ENCODE measurements at regions not wholly inside any gene's neighbourhood (a gene's known extent, or its start where the extent isn't known, plus 50 kb on each side); places are given as distances from the start of the nearest gene placed in this dataset.
"Not testable (repeated sequence)": the region's sequence is repeated elsewhere in the genome, so short reads cannot be mapped to it uniquely, and the experiment has no call there.

DNA sequence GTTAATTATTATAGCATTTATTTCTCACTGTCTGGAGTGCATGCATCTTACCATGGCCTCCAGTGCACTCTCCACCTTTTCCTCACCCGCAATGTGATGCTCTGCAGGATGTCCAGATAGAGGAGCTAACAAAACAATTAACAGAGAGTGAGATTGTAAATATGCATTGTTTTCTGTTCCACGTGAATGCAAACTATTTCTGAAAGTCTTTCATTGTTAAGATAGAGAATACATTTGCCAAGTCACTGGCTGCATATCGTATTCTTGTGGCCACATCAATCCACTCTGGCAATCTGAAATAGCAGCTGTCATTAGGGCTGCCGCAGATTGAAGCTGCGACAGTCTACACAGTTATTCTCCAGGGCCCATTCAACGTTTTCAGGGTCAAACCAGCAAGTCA lies 143.8 kb downstream of the DUSP10 start:
- no peak for DNase-seq

DNA sequence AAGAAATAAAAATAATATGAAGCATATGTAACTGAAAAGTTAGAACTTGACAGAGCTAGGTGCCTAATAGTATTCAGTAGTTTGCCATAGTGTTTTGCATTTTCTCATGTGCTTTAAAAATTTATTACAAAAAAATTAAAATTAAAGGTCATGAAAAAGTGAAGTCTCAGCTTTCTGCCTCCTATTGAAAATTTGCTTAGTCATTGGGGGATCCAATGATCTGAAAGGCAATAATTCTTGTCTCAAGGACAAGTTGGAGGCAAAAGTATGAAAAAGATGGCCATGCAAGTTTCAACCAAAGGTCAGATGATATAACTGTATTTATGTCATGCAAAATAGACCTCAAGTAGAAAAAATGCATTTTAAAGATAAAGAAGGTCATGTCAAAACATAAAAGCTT lies 140.7 kb downstream of the DUSP10 start:
- no peak for DNase-seq

DNA sequence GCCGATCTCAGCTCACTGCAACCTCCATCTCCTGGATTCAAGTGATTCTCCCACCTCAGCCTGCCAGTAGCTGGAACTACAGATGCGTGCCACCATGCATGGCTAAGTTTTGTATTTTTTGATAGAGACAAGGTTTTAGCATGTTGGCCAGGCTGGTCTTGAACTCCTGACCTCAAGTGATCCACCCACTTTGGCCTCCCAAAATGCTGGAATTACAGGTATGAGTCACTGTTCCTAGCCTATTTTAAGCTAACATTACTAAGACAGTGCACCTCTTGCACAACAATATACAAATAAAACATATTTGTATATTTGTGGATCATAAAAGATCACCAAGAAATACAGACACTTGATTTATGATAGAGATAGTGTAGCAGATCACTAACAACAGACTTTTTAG lies 139.1 kb downstream of the DUSP10 start:
- no peak for DNase-seq

DNA sequence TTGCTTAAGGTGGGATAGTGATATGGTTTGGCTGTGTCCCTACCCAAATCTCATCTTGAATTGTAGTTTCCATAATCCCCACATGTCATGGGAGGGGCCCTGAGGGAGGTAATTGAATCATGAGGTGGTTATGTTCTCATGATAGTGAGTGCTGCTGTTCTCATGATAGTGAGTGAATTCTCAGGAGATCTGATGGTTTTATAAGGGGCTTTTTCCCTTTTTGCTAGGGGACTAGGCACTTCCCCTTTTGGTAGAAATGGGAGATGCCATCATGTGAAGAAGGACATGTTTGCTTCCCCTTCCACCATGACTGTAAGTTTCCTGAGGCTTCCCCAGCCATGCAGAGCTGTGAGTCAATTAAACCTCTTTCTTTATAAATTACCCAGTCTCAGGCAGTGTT lies 137.5 kb downstream of the DUSP10 start:
- DNase-seq = not testable (repeated sequence)

DNA sequence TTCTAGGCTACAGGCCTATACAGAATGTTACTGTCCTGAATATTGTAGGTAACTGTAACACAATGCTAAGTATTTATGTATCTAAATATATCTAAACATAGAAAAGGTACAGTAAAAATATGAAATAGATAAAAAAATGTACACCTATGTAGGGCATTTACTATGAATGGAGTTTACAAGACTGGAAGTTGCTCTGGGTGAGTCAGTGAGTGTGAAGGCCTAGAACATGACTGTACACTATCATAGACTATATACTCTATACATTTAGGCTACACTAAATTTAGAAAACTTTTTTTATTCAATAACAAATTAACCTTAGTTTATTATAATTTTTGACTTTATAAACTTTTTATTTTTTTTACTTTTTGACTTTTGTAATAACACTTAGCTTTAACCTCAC lies 136.9 kb downstream of the DUSP10 start:
- no peak for DNase-seq

DNA sequence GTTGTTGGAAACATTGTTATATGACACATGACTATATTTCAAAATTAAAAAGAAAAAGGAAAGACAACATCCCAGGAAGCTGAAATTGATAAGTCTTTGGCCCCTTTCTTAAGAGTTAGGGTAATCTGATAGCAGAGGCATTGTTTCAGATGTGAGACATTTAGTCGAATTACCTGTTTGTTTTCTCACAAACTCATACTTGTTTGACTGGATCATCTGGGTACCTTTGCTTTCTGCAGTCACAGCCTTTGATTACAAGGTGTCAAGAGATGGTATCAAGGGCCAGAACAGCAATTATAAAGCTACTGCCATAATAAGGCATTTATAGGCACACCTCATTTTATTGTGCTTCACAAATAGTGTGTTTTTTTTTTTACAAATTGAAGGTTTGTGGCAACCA lies 136.3 kb downstream of the DUSP10 start:
- DNase-seq = no peak

DNA sequence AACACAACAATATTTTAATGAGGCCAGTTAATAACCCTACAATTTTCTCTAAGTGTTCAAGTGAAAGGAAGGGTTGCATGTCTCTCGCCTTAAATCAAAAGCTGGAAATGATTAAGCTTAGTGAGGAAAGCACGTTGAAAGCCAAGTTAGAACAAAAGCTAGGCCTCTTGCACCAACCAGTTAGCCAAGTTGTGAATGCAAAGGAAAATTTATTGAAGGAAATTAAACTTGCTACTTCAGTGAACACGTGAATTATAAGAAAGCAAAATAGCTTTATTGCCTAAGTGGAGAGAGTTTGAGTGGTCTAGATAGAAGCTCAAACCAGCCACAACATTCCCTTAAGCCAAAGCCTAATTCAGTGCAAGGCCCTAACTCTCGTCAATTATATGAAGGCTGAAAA lies 135.6 kb downstream of the DUSP10 start:
- DNase-seq = no peak

DNA sequence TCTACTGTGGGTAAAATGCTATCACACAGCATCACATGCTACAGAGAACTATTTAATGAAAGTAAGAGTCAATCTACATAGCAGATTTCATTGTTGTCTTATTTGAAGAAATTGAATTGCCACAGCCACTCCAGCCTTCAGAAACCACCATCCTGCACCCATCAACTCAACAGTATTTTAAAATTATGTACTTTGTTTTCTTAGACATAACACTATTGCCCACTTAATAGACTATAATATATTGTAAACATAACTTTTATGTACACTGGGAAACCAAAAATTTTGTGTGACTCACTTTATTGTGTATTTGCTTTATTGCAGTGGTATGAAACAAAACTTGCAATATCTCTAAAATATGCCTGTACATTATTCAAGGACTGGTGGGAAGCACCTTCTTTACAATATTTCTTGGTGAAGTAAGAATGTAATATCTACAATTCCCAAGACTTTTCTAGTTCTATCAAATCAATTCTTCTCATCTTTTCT lies 133.0 kb downstream of the DUSP10 start:
- no peak for DNase-seq

DNA sequence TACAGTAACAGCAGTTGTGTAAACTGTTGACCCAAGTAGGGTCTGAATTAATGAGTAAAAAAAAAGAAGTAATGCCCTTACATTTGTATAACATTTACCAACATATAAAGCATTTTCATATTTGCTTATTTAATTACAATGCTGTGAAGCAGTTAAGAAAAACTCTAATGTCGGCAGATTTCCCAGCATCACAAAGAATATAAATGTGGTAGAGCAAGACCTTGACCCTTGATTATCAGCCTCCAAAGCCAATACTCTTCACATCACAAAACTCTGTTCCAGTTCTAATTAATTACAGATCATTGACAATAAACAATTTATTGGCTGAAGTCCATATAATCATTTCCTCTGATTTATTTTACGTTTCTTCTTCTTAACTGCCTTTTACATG lies 130.2 kb downstream of the DUSP10 start:
- DNase-seq = no peak

DNA sequence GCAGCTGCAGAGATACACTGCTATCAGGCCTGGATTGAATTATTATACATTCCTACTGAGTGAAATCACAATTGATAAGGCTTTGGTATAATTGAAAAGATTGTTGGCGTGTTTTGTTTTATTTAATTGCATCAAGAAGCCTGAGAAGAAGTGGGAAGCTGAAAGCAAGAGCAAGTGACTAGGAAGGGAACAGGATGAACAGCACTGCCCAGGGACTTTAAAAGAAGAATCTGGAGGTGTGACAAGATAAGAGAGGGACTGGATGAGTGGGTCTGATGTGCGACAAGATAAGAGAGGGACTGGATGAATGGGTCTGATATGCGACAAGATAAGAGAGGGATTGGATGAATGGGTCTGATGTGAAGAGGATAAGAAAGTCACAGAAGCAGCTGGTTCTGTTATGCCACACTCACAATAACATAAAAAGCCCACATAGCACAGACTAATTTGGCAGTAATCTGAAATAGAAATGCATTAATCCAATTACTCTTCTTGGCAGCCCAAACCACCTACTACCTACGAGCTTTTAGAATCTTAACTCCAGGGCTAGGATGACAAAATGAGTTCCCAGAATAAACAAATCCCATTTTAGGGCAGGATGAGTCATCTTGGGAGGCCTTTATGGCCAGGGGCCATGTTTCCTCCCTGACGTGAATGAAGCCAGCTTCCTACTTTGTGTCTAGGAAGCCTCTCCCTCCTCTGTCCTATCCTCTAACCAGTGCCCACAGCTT lies 129.7 kb downstream of the DUSP10 start:
- no peak for DNase-seq

DNA sequence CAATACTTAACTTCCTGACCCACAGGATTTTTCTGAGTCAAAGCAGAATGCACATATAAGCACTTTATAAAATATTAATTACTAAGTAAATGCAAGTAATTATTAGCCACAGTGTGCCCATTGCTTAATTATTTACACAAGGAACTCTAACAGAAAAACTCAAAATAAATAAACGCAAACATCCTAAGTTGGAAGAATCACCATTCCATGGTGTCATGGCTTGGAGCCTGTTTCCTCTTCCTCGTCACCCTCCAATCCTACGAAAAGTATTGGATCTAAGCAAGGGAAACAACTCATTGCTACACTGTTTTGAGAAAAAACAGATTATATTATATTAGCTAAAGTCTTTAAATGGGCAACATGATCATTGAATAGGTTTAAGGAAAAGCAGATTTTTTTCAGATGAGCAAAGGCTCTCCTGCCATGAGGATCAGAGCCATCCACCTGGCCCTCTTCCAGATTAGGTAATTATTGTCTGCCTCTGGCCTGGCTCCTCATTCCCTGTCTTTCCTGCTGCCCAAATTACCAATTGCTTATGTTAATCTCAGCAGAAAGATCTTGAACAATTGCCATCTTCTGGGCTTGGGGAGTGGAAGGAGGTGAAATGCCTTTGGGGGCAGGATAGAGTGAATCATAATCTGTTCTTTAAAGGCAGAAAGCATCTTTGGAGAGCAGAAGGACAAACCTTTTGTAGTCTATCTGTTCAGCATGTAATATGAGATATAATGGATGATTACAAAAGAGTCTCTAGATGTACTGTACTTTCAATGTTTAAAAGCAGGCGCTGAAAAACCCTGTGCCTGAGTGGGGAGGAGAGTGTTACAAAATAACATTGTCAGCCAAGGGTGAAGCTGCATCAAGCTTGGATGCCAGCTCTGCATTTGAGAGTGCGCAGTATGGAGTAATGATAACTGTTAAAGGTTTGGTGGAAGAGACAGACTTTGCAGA lies 121.2 kb downstream of the DUSP10 start:
- DNase-seq = no peak

DNA sequence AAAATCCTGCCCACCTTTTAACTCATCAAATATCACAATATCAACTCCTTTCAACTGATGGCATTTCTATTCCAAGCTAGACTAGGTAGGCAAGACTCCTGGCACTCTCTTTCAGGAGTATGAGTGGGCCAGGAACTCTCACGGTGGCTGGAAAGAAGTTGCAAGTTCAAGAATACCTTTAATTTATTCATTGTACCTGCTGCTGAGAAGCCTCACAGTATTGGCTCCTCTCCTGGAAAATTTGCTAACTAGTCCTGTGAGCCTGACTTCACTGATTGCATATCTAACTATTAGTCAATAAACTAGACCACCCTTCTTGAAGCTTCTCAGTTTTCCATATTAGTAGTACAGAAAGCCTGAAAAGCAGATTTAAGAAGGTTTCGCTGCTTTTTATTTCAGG lies 120.2 kb downstream of the DUSP10 start:
- DNase-seq = no peak

DNA sequence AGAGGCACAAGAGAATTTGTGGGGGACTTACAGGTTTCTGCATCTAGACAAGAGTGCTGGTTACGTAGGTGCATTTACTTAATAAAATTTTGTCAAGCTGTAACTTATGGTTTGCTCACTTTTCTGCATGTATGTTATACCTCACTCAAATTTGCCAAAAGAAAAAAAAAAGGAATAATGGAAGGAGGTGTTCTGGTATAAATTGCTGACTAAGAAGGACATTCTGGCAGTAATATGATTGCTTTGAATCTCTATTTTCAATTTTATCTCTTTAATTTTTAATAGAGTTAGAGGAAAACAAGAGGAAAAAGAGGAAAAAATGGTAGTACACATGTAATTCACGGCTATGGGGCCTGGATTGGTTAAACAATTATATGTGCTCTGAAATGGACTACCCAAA lies 119.5 kb downstream of the DUSP10 start:
- DNase-seq = no peak

DNA sequence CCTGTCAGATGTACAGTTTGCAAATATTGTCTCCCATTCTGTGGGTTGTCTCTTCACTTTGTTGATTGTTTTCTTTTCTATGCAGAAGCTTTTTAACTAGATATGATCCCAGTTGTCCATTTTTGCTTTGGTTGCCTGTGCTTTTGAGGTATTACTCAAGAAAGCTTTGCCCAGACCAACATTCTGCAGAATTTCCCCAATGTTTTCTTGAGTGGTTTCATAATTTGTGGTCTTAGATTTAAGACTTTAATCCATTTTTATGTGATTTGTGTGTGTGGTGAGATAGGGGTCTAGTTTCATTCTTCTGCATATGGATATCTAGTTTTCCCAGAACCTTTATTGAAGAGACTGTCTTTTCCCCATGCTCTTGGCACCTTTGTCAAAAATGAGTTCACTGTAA lies 116.9 kb downstream of the DUSP10 start:
- DNase-seq = no peak

DNA sequence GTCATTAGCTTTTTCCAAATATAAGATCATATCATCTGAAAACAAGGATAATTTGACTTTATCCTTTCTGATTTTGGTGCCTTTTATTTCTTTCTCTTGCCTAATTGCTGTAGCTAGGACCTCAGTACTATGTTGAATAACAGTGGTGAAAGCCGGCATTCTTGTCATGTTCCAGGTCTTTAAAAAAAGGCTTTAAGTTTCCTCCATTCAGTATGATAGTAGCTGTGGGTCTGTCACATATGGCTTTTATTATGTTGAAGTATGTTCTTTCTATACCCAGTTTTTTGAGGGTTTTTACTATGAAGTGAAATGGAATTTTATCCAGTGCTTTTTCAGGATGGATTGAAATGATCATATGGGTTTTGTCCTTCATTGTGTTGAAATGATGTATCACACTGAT lies 115.8 kb downstream of the DUSP10 start:
- DNase-seq = no peak

DNA sequence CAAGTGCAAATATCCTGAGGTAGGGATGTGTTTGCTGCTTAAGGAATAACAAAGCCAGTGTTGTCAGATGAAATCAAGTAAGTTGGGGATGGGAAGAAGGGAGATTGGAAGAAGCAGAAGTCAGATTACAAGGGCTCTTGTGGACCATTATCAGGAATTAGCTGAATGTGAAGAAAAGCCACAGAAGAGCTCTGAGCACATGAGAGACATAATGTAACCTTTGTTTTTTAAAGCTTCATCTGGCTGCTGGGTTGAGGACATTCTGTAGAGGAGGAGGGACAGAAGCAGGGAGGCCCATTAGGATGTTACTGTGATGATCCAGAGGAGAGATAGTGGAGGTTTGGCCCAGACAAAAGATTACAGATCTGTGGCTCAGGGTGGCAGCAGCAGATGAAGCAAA lies 111.7 kb downstream of the DUSP10 start:
- DNase-seq = no peak

DNA sequence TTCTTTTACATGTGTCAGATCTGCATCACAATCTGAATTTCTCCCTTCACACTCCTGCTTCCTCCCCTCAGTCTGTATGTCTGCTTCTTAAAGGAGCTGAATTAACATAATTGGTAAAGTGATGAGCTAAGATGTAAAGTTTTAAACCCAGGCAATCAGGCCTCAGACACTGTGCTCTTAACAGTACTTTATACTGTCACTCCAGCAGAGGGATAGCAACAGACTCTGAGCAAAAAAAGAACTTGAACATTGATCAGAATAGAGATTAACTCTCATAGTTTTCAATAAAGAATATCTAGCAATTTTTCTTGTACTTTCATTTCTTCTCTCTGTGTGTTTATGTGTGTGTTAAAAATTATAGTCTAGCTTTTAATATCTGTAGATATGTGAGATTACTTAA lies 110.3 kb downstream of the DUSP10 start:
- no peak for DNase-seq

DNA sequence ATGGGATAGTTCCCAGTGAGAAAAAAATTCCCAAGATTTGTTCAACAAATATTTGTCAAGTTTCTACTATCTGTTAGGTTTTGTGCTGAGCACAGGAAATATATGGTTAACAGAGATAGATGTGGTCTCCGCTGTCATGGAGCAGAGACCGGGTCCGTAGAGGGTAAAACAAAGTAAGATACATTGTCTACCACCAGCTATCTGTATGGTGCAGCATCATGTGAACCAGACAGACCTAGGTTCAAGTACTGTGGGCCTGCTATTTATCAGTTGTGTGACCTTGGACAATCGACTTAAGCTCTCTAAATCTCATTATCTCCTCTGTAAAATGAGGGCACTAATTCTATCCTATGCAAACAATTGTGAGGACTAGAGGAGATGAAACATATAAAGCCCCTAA lies 109.8 kb downstream of the DUSP10 start:
- DNase-seq = no peak

DNA sequence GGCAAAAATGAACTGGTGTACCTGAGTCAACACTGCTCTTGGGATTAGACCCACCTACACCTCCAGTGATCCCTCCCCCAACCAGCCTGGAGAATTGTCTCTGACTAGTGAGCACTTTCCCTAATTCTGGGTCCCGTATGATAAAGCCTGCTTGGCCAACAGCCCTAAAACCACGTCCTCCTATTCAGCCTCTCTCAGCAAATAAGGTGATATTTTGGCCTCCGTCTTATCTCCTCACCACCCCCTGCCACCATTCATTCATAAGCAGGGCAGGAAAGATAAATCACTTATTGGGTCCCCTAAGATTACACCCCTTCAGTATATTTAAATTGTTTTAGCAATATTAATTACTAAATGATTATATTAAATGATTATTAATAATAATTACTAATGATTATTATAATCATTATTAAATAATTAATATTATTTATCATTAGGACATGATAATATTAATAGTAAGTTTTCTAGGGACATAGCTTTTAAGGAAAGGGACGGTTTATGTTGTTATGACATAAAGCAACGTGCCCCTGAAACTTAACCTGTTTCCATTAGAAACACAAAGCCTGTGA lies 108.0 kb downstream of the DUSP10 start:
- no peak for DNase-seq

DNA sequence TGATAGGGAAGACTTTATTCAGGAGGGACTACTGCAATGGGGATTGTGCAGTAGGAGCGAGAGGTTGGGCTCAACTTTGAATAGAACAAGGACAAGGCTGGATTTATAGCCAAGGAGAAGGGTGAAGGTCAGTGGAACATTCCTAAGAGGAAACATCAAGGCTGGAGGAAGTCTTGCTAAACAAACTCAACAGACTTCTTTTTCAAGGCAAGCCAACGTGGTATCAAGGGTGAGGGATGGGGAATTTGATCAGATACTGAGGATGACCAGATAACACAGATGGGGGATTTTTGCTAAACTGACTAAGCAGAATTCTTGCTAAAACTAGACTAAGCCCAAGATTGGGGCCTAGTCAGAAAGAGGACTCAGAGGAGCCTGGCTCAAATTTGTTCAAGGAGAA lies 107.3 kb downstream of the DUSP10 start:
- no peak for DNase-seq

DNA sequence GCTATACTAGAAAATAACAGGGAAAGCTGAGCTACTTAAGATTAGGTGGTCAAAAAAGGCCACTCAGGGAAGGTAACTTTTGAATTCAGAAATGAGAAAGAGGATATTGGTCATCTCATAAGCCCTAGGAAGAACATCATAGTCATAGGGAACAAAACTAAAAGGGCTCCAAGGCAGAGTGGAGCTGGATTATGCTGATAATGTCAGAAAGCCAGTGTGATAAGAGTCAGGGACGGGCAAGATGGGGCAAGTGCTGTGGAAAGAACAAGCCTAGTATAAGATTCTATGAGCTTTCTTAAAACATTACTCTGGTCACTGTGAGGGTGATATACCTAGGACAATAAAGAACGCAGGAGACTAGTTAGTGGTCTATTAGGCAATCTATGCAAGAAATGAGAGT lies 106.6 kb downstream of the DUSP10 start:
- no peak for DNase-seq

DNA sequence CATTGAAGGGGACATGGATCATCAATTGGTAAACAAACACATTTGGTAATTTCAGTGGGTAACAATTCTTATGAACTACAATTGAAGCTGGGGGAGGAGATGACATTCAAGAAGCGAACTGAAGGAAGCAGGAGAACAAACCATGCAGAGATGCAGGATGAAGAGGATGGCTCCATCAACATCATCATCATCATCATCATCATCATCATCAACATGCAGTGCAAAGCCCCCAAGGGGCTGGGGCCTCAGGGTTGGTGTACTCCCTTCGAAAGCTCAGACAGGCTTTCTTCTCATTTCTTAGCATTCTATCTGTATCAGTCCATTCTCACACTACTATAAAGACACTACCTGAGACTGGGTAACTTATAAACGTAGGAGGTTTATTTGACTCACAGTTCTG lies 105.8 kb downstream of the DUSP10 start:
- no peak for DNase-seq

DNA sequence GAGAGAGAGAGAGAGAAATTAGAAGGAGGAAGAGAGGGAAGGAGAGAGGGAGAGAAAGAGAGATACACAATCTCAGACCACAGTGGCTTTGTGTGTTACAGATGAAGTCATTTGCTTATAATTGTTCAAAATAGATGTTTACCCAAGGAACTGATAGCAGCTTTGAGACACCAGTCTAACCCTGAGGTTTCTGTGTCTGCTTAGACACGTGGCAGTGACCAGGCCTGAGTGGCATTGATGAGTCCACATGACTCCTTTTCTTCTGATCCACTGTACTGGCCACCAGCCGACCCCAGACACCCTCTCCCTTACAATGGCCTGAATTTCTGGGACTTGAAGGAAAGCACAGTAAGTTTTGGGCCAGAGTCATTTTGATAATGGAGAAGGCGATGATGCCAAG lies 104.9 kb downstream of the DUSP10 start:
- DNase-seq = no peak

DNA sequence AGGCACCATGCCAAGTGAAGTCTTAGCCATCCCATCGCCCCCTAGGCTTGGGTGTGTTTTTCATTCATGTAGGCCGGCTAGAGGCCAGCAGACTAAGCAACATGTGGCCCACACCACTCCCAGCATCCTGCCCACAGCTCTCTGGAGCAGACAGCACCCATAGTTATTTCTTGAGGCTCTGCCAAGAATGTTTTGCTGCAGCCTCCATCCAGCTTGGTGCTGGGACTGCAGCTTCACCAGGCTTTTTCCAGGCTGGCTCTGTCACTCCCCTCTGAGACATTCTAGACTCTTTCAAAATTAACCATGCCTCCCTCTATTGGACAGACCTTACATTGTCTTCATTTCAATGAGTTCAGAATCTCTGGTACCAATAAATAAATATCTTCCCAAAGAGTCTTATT lies 104.2 kb downstream of the DUSP10 start:
- DNase-seq = no peak
